Ishikawa (cell line): ENCODE measurements at regions not wholly inside any gene's neighbourhood (a gene's known extent, or its start where the extent isn't known, plus 50 kb on each side); places are given as distances from the start of the nearest gene placed in this dataset.

Source experiments
- CEBPB ChIP-seq: IDR thresholded peaks from 2 replicates; pipeline ENCODE4 v1.6.1; 2012
- CREB1 ChIP-seq: IDR thresholded peaks from 2 replicates; pipeline ENCODE4 v1.6.1; 2012; ENCODE audit warnings: low read depth
- EGR1 ChIP-seq: IDR thresholded peaks from 2 replicates; pipeline ENCODE4 v1.6.1; 2012
- EP300 ChIP-seq: IDR thresholded peaks from 2 replicates; pipeline ENCODE4 v1.6.1; 2012; ENCODE audit warnings: borderline replicate concordance
- FOXM1 ChIP-seq: IDR thresholded peaks from 2 replicates; pipeline ENCODE4 v1.6.1; 2012; ENCODE audit warnings: low read depth, borderline replicate concordance
- MAX ChIP-seq: IDR thresholded peaks from 2 replicates; pipeline ENCODE4 v1.6.1; 2012
- NFIC ChIP-seq: IDR thresholded peaks from 2 replicates; pipeline ENCODE4 v1.6.1; 2012
- RAD21 ChIP-seq: IDR thresholded peaks from 2 replicates; pipeline ENCODE4 v1.6.1; 2012; ENCODE audit warnings: low read depth
- REST ChIP-seq: IDR thresholded peaks from 2 replicates; pipeline ENCODE4 v1.6.1; 2012; ENCODE audit warnings: low read depth, mild to moderate bottlenecking
- TAF1 ChIP-seq: IDR thresholded peaks from 2 replicates; pipeline ENCODE4 v1.6.1; 2012; ENCODE audit warnings: low read depth, mild to moderate bottlenecking
- TCF12 ChIP-seq: IDR thresholded peaks from 2 replicates; pipeline ENCODE4 v1.6.1; 2012; ENCODE audit warnings: low read depth
- TEAD4 ChIP-seq: IDR thresholded peaks from 2 replicates; pipeline ENCODE4 v1.6.1; 2012
- YY1 ChIP-seq: IDR thresholded peaks from 2 replicates; pipeline ENCODE4 v1.6.1; 2012; ENCODE audit warnings: low read depth
- ZBTB7A ChIP-seq: IDR thresholded peaks from 2 replicates; pipeline ENCODE4 v1.6.1; 2012; ENCODE audit warnings: low read depth
- TF ChIP-seq, protein P1 (sequence below): IDR thresholded peaks from 2 replicates; pipeline ENCODE4 v1.6.1; 2012

GRCh38 chr3:117600112-117600511 is 890.5 kb downstream of the TUSC7 start:
- TF ChIP-seq REST: no peak
- no peak for TF ChIP-seq CEBPB
- TF ChIP-seq, protein P1, sequence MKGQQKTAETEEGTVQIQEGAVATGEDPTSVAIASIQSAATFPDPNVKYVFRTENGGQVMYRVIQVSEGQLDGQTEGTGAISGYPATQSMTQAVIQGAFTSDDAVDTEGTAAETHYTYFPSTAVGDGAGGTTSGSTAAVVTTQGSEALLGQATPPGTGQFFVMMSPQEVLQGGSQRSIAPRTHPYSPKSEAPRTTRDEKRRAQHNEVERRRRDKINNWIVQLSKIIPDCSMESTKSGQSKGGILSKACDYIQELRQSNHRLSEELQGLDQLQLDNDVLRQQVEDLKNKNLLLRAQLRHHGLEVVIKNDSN: no peak
- TF ChIP-seq CREB1: no peak
- TF ChIP-seq NFIC: no peak
- no peak for TF ChIP-seq ZBTB7A
- TF ChIP-seq MAX: 0 out of 2 replicates have a peak, but pooled peaks have one; percentile 17
- no peak for TF ChIP-seq EP300

GRCh38 chr3:117600666-117601065 is 891.1 kb downstream of the TUSC7 start:
- no peak for TF ChIP-seq RAD21
- no peak for TF ChIP-seq CREB1
- TF ChIP-seq TCF12: no peak
- TF ChIP-seq ZBTB7A: no peak
- no peak for TF ChIP-seq REST
- TF ChIP-seq, protein P1: no peak
- TF ChIP-seq TAF1: no peak
- TF ChIP-seq EGR1: no peak
- TF ChIP-seq MAX: no peak
- TF ChIP-seq EP300: no peak
- no peak for TF ChIP-seq YY1
- TF ChIP-seq NFIC: no peak
- TF ChIP-seq TEAD4: no peak
- no peak for TF ChIP-seq CEBPB
- no peak for TF ChIP-seq FOXM1

DNA sequence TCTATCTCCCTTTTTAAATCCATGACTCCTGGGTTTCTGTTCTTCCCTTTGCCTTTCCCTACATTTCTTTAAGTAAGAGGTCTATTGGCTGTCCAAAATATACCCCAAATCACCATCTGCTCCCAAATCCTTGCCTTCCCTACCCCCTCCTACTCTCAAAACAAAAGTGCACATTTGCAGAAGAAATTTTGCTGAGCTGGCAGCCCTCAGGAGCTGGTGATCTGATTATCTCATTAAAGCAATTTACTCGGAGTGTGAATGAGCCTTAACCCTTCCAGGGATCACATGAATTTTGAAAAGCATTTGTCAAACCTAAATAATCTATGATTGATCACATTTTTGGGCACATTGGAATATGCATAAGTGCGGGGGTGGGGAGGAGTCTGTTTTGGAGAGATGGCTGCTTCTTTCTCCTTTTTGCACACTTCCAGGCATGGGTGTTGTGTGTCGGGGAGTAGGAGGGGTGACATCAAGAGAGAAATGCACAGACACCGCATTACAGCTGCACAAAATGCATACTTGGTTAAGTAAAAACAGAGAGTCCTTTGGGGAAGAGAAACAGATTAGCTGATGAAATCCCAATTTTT is 892.6 kb downstream of the TUSC7 start:
- TF ChIP-seq REST (no peak), CREB1 (no peak), YY1 (no peak)

DNA sequence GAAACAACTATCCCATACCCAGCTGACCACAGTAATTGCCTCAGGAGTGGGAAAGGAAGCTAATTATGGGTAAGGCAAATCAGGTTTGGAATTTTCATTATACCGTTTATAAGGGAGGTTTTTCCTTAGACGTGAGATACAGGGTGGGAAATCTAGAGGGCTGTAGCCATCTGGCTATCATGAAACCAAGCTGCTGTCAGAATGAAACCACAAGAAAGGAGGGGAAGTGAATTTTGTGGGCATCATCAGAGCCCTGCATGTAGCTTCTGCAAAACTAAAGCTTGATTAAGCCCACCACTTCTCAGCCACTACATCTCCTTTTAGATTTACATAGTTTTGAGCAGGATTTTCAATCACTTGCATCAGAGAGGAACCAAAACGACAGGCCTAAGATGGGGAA is 893.5 kb downstream of the TUSC7 start:
- TF ChIP-seq MAX: no peak

DNA sequence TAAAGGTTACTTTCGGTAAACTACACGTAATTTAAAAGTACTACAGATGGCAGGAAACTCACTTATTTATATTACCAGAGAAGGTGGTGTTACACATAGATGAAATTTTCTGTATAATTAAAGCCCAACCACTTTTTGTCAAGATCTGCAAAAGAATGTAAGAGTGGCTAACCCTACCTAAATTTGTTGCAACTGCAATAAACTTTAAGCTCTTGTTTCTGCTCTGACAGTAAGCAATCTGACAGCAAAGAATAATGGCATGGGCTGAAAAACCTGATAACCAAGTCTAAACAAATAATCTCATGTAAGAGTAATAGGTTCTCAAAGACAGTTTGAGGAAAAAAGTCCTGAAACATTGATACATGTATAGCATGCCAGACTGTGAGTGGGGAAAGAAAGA is 897.3 kb downstream of the TUSC7 start:
- TF ChIP-seq TEAD4 (no peak), TAF1 (no peak), YY1 (no peak), EGR1 (no peak), EP300 (no peak), CREB1 (no peak), CEBPB (no peak), RAD21 (no peak), NFIC (no peak)
- TF ChIP-seq, protein P1: no peak
